ENCODE measurements at regions not wholly inside any gene's neighbourhood (a gene's known extent, or its start where the extent isn't known, plus 50 kb on each side); places are given as distances from the start of the nearest gene placed in this dataset.

GRCh38 chr7:13047061-13047460 lies 359.6 kb downstream of the ARL4A start:
- no peaks in the 10 kb centered on the region for H3K9me3 ChIP-seq
- DNase-seq (no peak), ATAC-seq (no peak), FAIRE-seq (no peak)
- intact Hi-C loops (cut with DNase I): no loop called here
- H3K27ac ChIP-seq: no peak overlapping the region
- WGBS, 2 donors: 69% methylated on average over 4 of the region's 4 CpGs
- no peaks in the 10 kb centered on the region for H3K27me3 ChIP-seq
- H3K4me1 ChIP-seq: no peaks in the 10 kb centered on the region
- no peak overlapping the region for H3K4me3 ChIP-seq
- no peaks in the 10 kb centered on the region for H3K36me3 ChIP-seq
- no peak for TF ChIP-seq CTCF (IDR thresholded peaks at IDR 0.05)

- H3K27ac ChIP-seq: no peak overlapping the region
- intact Hi-C loops (cut with DNase I): no loop called here
- no peaks in the 10 kb centered on the region for H3K27me3 ChIP-seq
- no peaks in the 10 kb centered on the region for H3K36me3 ChIP-seq
- FAIRE-seq: no peak
- 77 to 78% methylated on average over 3 of the region's 3 CpGs for WGBS, 2 donors
- TF ChIP-seq CTCF (IDR thresholded peaks at IDR 0.05): no peak
- DNase-seq: no peak
- ATAC-seq: no peak
- no peaks in the 10 kb centered on the region for H3K9me3 ChIP-seq
- no peaks in the 10 kb centered on the region for H3K4me1 ChIP-seq
- no peak overlapping the region for H3K4me3 ChIP-seq
Observed at GRCh38 chr7:13049946-13050345, 362.5 kb downstream of the ARL4A start.

- ATAC-seq (no peak), FAIRE-seq (no peak), DNase-seq (no peak)
- Histone ChIP-seq H3K4me1 (no peaks in the 10 kb centered on the region), H3K27me3 (no peaks in the 10 kb centered on the region), H3K27ac (no peak overlapping the region), H3K9me3 (no peaks in the 10 kb centered on the region), H3K36me3 (no peaks in the 10 kb centered on the region), H3K4me3 (no peak overlapping the region)
- intact Hi-C loops (cut with DNase I): no loop called here
- 29 to 31% methylated on average over 2 of the region's 2 CpGs for WGBS, 2 donors
- TF ChIP-seq CTCF (IDR thresholded peaks at IDR 0.05): no peak
Observed at GRCh38 chr7:13050703-13051102, 363.3 kb downstream of the ARL4A start.

- H3K27ac ChIP-seq: no peak overlapping the region
- no peaks in the 10 kb centered on the region for H3K36me3 ChIP-seq
- FAIRE-seq (no peak), ATAC-seq (no peak), DNase-seq (no peak)
- no peaks in the 10 kb centered on the region for H3K4me1 ChIP-seq
- 78 to 79% methylated on average over 2 of the region's 2 CpGs for WGBS, 2 donors
- H3K4me3 ChIP-seq: no peak overlapping the region
- H3K27me3 ChIP-seq: no peaks in the 10 kb centered on the region
- no peaks in the 10 kb centered on the region for H3K9me3 ChIP-seq
- no peak for TF ChIP-seq CTCF (IDR thresholded peaks at IDR 0.05)
- intact Hi-C loops (cut with DNase I): no loop called here
Observed at GRCh38 chr7:13055732-13056368, 368.4 kb downstream of the ARL4A start.

- TF ChIP-seq CTCF (IDR thresholded peaks at IDR 0.05): no peak
- Histone ChIP-seq H3K36me3 (no peaks in the 10 kb centered on the region), H3K4me3 (no peak overlapping the region), H3K9me3 (no peaks in the 10 kb centered on the region), H3K4me1 (no peaks in the 10 kb centered on the region), H3K27ac (no peak overlapping the region), H3K27me3 (no peaks in the 10 kb centered on the region)
- 70 to 79% methylated on average over 6 of the region's 6 CpGs for WGBS, 2 donors
- DNase-seq (no peak), ATAC-seq (no peak), FAIRE-seq (no peak)
- intact Hi-C loops (cut with DNase I): no loop called here
Observed at GRCh38 chr7:13057462-13058200, 370.2 kb downstream of the ARL4A start.
